A549 (cell line): ENCODE measurements at regions not wholly inside any gene's neighbourhood (a gene's known extent, or its start where the extent isn't known, plus 50 kb on each side); places are given as distances from the start of the nearest gene placed in this dataset.

ENCODE experiments used
- ATAC-seq, 2 experiments: fragments of 200-7000 bp in 1 of 2; fragments of >200 bp in 1 of 2; cut with Nextera tagmentation in 1 of 2; cut with Tn5 transposase in 1 of 2; 3 replicates each; pipeline versions ENCODE4 v1.8.0 to v1.9.1; 2018 to 2020; ENCODE audit warnings: mild to moderate bottlenecking in 1 of 2, moderate library complexity in 1 of 2
- CTCF ChIA-PET: fragments of 300-600 bp; sonication (Branson Sonifier 250); formaldehyde crosslinking; extraction: SDS; loops from one replicate; lab custom pipeline; 2021; ENCODE audit warnings: antibody characterized with exemption, inconsistent platforms; lab: Yijun Ruan, JAX
- POLR2A ChIA-PET: fragments of 350-600 bp; formaldehyde crosslinking; extraction: SDS; loops from one replicate; lab custom pipeline; 2021; ENCODE audit warnings: antibody characterized with exemption, inconsistent platforms; lab: Yijun Ruan, JAX
- DNase-seq, 2 experiments: peaks; one replicate each; pipeline versions ENCODE4 v3.0.0 to v3.0.0-alpha.2; 2011 to 2016; ENCODE audit warnings: low read depth in 1 of 2, low spot score in 1 of 2
- FAIRE-seq: peaks from 2 replicates; lab custom pipeline; 2011; peaks lifted over from hg19 to GRCh38; lab: Jason Lieb, UNC
- H3K27ac ChIP-seq, 2 experiments: fragments of >200 bp; sonication (Bioruptor Twin); formaldehyde crosslinking; 3 replicates each; pipeline ENCODE4 v1.5.1; 2016 to 2017
- H3K4me1 ChIP-seq: fragments of >200 bp; sonication (Bioruptor Twin); formaldehyde crosslinking; 3 replicates; pipeline ENCODE4 v1.6.1; 2016
- H3K4me2 ChIP-seq: fragments of >200 bp; sonication (Bioruptor Twin); formaldehyde crosslinking; 3 replicates; pipeline ENCODE4 v1.6.1; 2016
- H3K4me3 ChIP-seq: fragments of >200 bp; sonication (Bioruptor Twin); formaldehyde crosslinking; 3 replicates; pipeline ENCODE4 v1.5.1; 2016
- H3K9me3 ChIP-seq: fragments of >200 bp; sonication (Bioruptor Twin); formaldehyde crosslinking; 3 replicates; pipeline ENCODE4 v1.6.1; 2016
- CBX2 ChIP-seq: fragments of 200-600 bp; sonication (generic); IDR thresholded peaks from 2 replicates; pipeline ENCODE4 v1.6.1; 2016; ENCODE audit warnings: low read depth, mild to moderate bottlenecking, borderline replicate concordance
- CHD2 ChIP-seq: fragments of 150-350 bp; IDR thresholded peaks from 2 replicates; pipeline ENCODE4 v1.6.1; 2014; ENCODE audit warnings: low read length; ENCODE audit not compliant: partially characterized antibody
- CHD4 ChIP-seq: fragments of 200-600 bp; sonication (generic); IDR thresholded peaks from 2 replicates; pipeline ENCODE4 v1.6.1; 2016; ENCODE audit warnings: antibody characterized with exemption, mild to moderate bottlenecking, borderline replicate concordance
- EHF ChIP-seq: fragments of 250-450 bp; sonication (Bioruptor Pico); IDR thresholded peaks from 2 replicates; pipeline ENCODE4 v1.5.0; 2020; ENCODE audit warnings: mild to moderate bottlenecking
- ESRRA ChIP-seq: fragments of 150-350 bp; IDR thresholded peaks from 2 replicates; pipeline ENCODE4 v1.6.1; 2014; ENCODE audit warnings: mild to moderate bottlenecking, low read length, borderline replicate concordance
- FOSB ChIP-seq: fragments of 250-450 bp; sonication (Bioruptor Pico); IDR thresholded peaks from 2 replicates; pipeline ENCODE4 v1.5.0; 2020; ENCODE audit warnings: mild to moderate bottlenecking, moderate library complexity
- FOXS1 ChIP-seq: fragments of 250-450 bp; sonication (Bioruptor Pico); IDR thresholded peaks from 2 replicates; pipeline ENCODE4 v1.5.0; 2020; ENCODE audit warnings: mild to moderate bottlenecking, moderate library complexity
- GATA3 ChIP-seq: IDR thresholded peaks from 2 replicates; pipeline ENCODE4 v1.6.1; 2012; ENCODE audit warnings: borderline replicate concordance
- HDAC2 ChIP-seq: fragments of 200-600 bp; sonication (generic); IDR thresholded peaks from 2 replicates; pipeline ENCODE4 v1.6.1; 2016
- HOXB5 ChIP-seq: fragments of 250-450 bp; sonication (Bioruptor Pico); IDR thresholded peaks from 2 replicates; pipeline ENCODE4 v1.5.0; 2020; ENCODE audit warnings: mild to moderate bottlenecking, moderate library complexity
- KDM1A ChIP-seq: fragments of 200-600 bp; sonication (generic); IDR thresholded peaks from 2 replicates; pipeline ENCODE4 v1.6.1; 2016; ENCODE audit warnings: low read depth, mild to moderate bottlenecking
- MAFK ChIP-seq: fragments of 450-650 bp; IDR thresholded peaks from 2 replicates; pipeline ENCODE4 v1.6.1; 2014; ENCODE audit not compliant: partially characterized antibody
- MYC ChIP-seq: IDR thresholded peaks from 2 replicates; pipeline ENCODE4 v1.6.1; 2012; ENCODE audit warnings: mild to moderate bottlenecking, inconsistent platforms, low read length, improper control_type of control experiment, borderline replicate concordance
- RARB ChIP-seq: fragments of 250-450 bp; sonication (Bioruptor Pico); IDR thresholded peaks from 2 replicates; pipeline ENCODE4 v1.8.0; 2021; ENCODE audit warnings: mild to moderate bottlenecking, moderate library complexity
- RCOR1 ChIP-seq: fragments of 150-350 bp; IDR thresholded peaks from 2 replicates; pipeline ENCODE4 v1.6.1; 2014; ENCODE audit warnings: antibody characterized with exemption, low read length, low read depth
- RFX5 ChIP-seq: fragments of 450-650 bp; IDR thresholded peaks from 2 replicates; pipeline ENCODE4 v1.7.1; 2014; ENCODE audit warnings: antibody characterized with exemption, mild to moderate bottlenecking, moderate library complexity
- RNF2 ChIP-seq: fragments of 200-600 bp; sonication (generic); IDR thresholded peaks from 2 replicates; pipeline ENCODE4 v1.6.1; 2016; ENCODE audit warnings: low read depth, mild to moderate bottlenecking, antibody characterized with exemption, moderate library complexity, borderline replicate concordance
- SMC3 ChIP-seq: fragments of >200 bp; sonication (Bioruptor Twin); formaldehyde crosslinking; IDR thresholded peaks from 3 replicates; pipeline ENCODE4 v1.6.1; 2018; ENCODE audit warnings: inconsistent platforms
- TFCP2L1 ChIP-seq: fragments of 250-450 bp; sonication (Bioruptor Pico); IDR thresholded peaks from 2 replicates; pipeline ENCODE4 v1.5.0; 2021; ENCODE audit warnings: mild to moderate bottlenecking
- TP53 ChIP-seq: fragments of 250-450 bp; sonication (Bioruptor Pico); IDR thresholded peaks from 2 replicates; pipeline ENCODE4 v1.5.0; 2021; ENCODE audit warnings: mild to moderate bottlenecking, moderate library complexity
- ZC3H11A ChIP-seq: fragments of 450-650 bp; IDR thresholded peaks from 2 replicates; pipeline ENCODE4 v1.6.1; 2014; ENCODE audit warnings: antibody characterized with exemption, mild to moderate bottlenecking
- ZFP36 ChIP-seq: fragments of 450-650 bp; IDR thresholded peaks from 2 replicates; pipeline ENCODE4 v1.6.1; 2014; ENCODE audit warnings: borderline replicate concordance; ENCODE audit not compliant: partially characterized antibody
- ZNF302 ChIP-seq: fragments of 250-450 bp; sonication (Bioruptor Pico); IDR thresholded peaks from 2 replicates; pipeline ENCODE4 v1.9.0; 2021; ENCODE audit warnings: inconsistent platforms, mild to moderate bottlenecking, moderate library complexity
- ZSCAN20 ChIP-seq: fragments of 250-450 bp; sonication (Bioruptor Pico); IDR thresholded peaks from 2 replicates; pipeline ENCODE4 v1.8.0; 2022; ENCODE audit warnings: mild to moderate bottlenecking, moderate library complexity
- WGBS: methylation state at CpG from one replicate; pipeline ENCODE4 v1.1.6; 2017; ENCODE audit errors: missing lambda C conversion rate; 5-methylcytosine and 5-hydroxymethylcytosine counted together
- TF ChIP-seq, protein P1 (sequence below): IDR thresholded peaks from 2 replicates; pipeline ENCODE4 v1.6.1; 2012
- TF ChIP-seq, protein P2 (sequence below): fragments of 200-600 bp; sonication (generic); IDR thresholded peaks from 2 replicates; pipeline ENCODE4 v1.6.1; 2016; ENCODE audit warnings: antibody characterized with exemption, mild to moderate bottlenecking, moderate library complexity
- TF ChIP-seq, protein P3 (sequence below): fragments of >200 bp; sonication (Bioruptor Twin); formaldehyde crosslinking; IDR thresholded peaks from 2 replicates; pipeline ENCODE4 v1.6.1; 2016

DNA sequence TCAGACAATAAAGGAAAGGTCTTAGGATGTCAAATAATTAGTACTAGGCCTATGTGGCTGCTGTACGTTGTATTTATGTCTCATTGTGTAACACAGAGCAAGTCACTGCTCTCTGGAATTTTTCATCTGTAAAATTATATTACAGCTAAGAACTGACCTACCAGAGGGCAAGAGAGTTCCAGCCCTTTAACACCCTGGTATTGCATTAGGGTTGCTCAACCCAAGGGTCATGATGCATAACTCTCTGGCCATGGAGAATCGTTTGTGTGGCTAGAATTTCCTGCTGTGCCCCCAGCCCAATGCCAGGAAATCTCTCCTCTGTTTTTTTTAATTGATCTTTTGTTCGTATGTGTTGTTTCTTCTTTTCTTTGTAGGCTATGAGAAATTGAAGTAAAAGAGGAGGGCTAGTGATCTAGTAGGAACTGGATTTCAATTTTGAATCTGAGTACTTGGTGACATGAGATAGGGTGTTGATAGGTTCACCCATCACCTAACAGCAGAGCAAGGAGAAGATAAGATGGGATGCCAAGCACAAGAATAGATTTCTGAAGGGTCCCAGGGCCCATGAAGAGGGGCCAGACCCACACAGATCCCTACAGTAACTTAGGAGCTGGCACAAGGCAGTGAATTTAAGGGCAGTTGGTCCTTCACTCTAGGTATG, 571.2 kb upstream of the TNP1 start:
- H3K4me2 ChIP-seq = no peak overlapping the region
- 60% methylated on average over 3 of the region's 3 CpGs for WGBS
- no peak for ATAC-seq
- no peaks in the 10 kb centered on the region for H3K9me3 ChIP-seq
- no peak for FAIRE-seq
- peak overlapping the region; percentile 63 to 73; a peak in 4 of 6 replicates for H3K27ac ChIP-seq
- CTCF ChIA-PET = no interaction called here
- TF ChIP-seq ZC3H11A (no peak), TP53 (CRISPR knock-in tag) (no peak), CBX2 (no peak)
- TF ChIP-seq, protein P1, sequence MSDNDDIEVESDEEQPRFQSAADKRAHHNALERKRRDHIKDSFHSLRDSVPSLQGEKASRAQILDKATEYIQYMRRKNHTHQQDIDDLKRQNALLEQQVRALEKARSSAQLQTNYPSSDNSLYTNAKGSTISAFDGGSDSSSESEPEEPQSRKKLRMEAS = no peak
- TF ChIP-seq, protein P2, sequence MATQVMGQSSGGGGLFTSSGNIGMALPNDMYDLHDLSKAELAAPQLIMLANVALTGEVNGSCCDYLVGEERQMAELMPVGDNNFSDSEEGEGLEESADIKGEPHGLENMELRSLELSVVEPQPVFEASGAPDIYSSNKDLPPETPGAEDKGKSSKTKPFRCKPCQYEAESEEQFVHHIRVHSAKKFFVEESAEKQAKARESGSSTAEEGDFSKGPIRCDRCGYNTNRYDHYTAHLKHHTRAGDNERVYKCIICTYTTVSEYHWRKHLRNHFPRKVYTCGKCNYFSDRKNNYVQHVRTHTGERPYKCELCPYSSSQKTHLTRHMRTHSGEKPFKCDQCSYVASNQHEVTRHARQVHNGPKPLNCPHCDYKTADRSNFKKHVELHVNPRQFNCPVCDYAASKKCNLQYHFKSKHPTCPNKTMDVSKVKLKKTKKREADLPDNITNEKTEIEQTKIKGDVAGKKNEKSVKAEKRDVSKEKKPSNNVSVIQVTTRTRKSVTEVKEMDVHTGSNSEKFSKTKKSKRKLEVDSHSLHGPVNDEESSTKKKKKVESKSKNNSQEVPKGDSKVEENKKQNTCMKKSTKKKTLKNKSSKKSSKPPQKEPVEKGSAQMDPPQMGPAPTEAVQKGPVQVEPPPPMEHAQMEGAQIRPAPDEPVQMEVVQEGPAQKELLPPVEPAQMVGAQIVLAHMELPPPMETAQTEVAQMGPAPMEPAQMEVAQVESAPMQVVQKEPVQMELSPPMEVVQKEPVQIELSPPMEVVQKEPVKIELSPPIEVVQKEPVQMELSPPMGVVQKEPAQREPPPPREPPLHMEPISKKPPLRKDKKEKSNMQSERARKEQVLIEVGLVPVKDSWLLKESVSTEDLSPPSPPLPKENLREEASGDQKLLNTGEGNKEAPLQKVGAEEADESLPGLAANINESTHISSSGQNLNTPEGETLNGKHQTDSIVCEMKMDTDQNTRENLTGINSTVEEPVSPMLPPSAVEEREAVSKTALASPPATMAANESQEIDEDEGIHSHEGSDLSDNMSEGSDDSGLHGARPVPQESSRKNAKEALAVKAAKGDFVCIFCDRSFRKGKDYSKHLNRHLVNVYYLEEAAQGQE = no peak
- TF ChIP-seq, protein P3, sequence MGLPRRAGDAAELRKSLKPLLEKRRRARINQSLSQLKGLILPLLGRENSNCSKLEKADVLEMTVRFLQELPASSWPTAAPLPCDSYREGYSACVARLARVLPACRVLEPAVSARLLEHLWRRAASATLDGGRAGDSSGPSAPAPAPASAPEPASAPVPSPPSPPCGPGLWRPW = no peak
- TF ChIP-seq, all 56 proteins: peak for 0
- no peak overlapping the region for H3K4me3 ChIP-seq
- DNase-seq = no peak
- H3K4me1 ChIP-seq = peaks cover 11% of the 10 kb centered on the region; the same call in 2 of the 3 replicates
- POLR2A ChIA-PET = no interaction called here

DNA sequence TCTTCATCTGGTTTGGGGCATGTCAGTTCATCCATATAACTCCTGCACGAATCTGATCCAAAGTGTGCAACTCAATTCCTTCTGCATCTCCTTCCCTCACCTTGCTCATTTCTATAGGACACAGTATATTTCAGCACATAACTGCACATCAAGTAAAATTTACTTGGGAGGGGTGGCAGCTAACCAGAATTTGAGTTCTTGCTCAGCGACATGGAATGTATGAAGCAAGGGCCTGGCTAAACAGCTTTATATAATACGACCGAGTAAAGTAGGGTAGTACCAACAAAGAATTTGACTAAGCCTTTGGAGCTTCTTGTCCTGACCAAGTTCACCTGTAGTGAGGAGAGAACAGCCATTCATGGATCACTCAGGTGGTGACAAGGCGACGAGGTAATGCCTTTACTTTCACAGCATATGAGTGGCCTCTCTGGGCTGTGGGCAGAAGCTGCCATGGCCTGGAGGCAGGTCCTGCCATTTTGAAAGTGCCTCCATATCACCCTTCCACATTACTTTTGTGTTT, 570.2 kb upstream of the TNP1 start:
- WGBS = 86% methylated on average over 6 of the region's 6 CpGs
- ATAC-seq (no peak), FAIRE-seq (no peak), DNase-seq (no peak)
- H3K4me1 ChIP-seq = peaks cover 11% of the 10 kb centered on the region; the same call in 2 of the 3 replicates
- no peak overlapping the region for H3K27ac ChIP-seq
- ChIA-PET CTCF (no interaction called here), POLR2A (no interaction called here)
- H3K9me3 ChIP-seq = no peaks in the 10 kb centered on the region
- TF ChIP-seq GATA3 (no peak), ZNF302 (CRISPR knock-in tag) (no peak), RNF2 (no peak), ZFP36 (no peak), RCOR1 (no peak), FOSB (CRISPR knock-in tag) (no peak), SMC3 (no peak), KDM1A (no peak), CHD2 (no peak), FOXS1 (CRISPR knock-in tag) (no peak), MYC (no peak), HOXB5 (CRISPR knock-in tag) (no peak)
- H3K4me2 ChIP-seq = no peak overlapping the region
- no peak overlapping the region for H3K4me3 ChIP-seq

DNA sequence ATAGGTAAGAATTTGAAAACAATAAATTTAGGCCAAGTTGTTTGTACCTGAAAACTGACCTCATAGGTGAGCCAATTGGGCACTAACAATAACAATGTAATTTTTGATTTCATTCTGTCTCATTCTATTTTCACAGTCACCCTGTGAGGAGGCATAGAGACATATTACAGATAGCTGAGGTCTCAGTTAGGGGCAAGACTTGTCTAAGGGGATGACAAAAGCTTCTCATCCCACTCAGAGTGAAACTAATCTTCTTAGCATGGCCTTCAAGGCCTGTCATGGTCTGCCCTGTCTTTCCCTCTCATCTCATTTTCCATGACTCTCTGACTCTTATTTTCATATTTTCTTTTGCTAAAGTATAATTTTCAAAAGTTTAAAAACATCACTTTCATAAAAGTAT, 562.0 kb upstream of the TNP1 start:
- ATAC-seq (no peak), FAIRE-seq (no peak), DNase-seq (no peak)
- H3K27ac ChIP-seq = no peak overlapping the region
- no peak overlapping the region for H3K4me3 ChIP-seq
- POLR2A ChIA-PET = no interaction called here
- no peaks in the 10 kb centered on the region for H3K9me3 ChIP-seq
- no peak overlapping the region for H3K4me2 ChIP-seq
- TF ChIP-seq RARB (CRISPR knock-in tag) (no peak), ZSCAN20 (CRISPR knock-in tag) (no peak), RFX5 (no peak), MAFK (no peak), TFCP2L1 (CRISPR knock-in tag) (no peak), HDAC2 (no peak), EHF (CRISPR knock-in tag) (no peak), CHD4 (no peak), ESRRA (no peak)
- H3K4me1 ChIP-seq = no peaks in the 10 kb centered on the region
- CTCF ChIA-PET = no interaction called here
